ENCODE measurements at regions not wholly inside any gene's neighbourhood (a gene's known extent, or its start where the extent isn't known, plus 50 kb on each side); places are given as distances from the start of the nearest gene placed in this dataset.
A peak's percentile ranks its signal among the peaks of the same experiment; 100 is the strongest.

DNA sequence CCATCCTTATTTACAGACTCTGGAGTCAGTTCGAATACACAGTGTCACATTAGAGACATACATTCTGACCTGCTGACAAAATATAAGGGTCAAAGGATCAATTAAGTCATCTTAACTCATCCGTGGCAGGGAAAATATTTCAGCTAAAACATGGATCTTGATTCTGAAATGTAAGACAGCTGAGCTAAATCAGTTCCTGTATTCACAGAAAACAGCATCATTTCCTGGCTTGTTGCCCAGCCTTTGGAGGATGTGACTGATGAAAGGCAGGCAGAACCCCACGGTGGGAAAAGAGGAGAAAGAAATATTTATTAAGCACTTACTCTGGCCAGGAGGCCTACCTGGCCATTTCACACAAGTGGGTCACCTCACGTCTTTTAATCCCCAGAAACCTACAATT is 101.9 kb downstream of the GAS2L3 start:
- DNase-seq (ENCODE audit: low read depth), result peak; percentile 79

- DNase-seq (ENCODE audit: low read depth), result no peak
Observed at GRCh38 chr12:100681074-100681473, 107.6 kb downstream of the GAS2L3 start.

DNA sequence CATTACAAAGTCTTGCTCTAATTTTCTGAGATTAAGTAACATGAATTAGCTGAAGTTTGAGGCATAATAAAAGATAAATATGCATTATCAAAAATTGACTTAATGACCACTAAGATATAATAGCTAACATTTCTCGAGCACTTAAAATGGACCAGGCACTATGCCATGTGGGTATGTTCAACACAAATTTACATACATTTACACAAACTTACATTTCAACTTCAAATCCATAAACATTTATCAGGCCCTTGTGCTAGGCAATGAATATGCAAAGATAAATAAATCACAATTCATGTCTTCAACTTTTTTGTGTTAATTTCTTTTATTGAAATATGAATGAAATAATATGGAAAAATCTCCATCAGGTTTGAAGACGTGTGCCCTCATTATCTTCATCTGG is 108.7 kb downstream of the GAS2L3 start:
- DNase-seq (ENCODE audit: low read depth), result no peak

GRCh38 chr12:100687686-100688085 is 106.9 kb upstream of the ANO4 start:
- DNase-seq (ENCODE audit: low read depth), result no peak

DNA sequence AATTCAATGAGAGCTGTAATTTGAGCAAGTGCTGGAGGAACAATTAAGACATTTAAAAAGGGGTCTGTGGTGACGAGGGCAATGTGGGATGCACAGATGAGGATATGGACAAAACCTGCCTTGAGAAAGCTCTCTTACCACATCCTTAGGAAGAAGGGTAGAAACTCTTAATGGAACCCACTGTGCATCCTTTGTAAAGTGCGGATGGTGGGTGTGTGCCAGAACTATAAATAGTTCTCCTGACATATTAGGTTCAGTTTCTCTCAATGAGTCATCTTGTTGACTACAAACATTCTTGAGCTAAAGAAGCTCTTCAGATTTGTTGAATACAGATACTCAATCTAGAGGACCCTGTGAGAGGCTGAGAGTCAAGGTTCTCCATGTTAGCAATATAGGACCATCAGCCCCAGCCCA is 106.1 kb upstream of the ANO4 start:
- peak; percentile 33 for DNase-seq (ENCODE audit: low read depth)

- DNase-seq (ENCODE audit: low read depth), result no peak
Observed at GRCh38 chr12:100692502-100692901, 102.1 kb upstream of the ANO4 start.

GRCh38 chr12:100698518-100698917 is 96.1 kb upstream of the ANO4 start:
- no peak for DNase-seq (ENCODE audit: low read depth)

GRCh38 chr12:100699209-100699608 is 95.4 kb upstream of the ANO4 start:
- DNase-seq (ENCODE audit: low read depth), result no peak

DNA sequence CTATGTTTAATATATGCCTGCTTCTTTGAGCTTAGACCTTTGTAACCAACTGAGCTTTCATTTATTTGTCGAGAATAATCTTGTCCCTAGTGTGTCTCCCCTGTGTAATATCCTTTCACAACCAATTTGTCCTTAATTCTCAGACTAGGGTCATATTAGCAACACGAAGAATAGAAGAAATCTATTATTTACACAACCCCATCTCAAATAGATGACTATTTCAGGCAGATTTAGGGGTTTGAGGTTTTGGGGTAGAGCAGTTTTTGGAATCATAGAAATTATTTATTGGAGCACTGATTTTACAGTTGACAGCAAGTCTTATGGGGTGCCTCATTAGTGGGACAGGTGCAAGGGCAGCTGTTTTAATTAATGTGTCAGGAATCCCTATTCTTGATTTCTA is 91.2 kb upstream of the ANO4 start:
- no peak for DNase-seq (ENCODE audit: low read depth)

GRCh38 chr12:100703868-100704267 is 90.7 kb upstream of the ANO4 start:
- no peak for DNase-seq (ENCODE audit: low read depth)

- DNase-seq (ENCODE audit: low read depth), result peak; percentile 81
Observed at GRCh38 chr12:100706033-100706432, 88.5 kb upstream of the ANO4 start.

DNA sequence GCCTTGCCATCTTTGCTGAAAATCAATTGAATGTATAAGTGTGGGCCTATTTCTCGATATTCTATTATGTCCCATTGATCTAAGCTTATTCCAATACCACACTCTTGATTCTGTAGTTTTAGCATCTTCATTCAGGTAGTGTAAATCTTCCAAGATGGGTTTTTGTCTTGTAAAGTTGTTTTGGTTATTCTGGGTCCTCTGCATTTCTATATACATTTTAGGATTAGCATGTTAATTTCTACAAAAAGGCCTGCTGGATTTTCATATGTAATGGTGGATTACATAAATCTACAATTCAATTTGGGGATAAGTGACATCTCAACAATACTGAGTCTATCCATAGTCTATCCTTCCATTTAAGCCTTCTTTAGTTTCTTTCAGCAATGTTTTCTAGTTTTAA is 86.0 kb upstream of the ANO4 start:
- DNase-seq (ENCODE audit: low read depth), result no peak

GRCh38 chr12:100715976-100716944 is 78.3 kb upstream of the ANO4 start:
- DNase-seq (ENCODE audit: low read depth), result no peak

GRCh38 chr12:100716945-100717732 is 77.4 kb upstream of the ANO4 start:
- DNase-seq (ENCODE audit: low read depth), result peak; percentile 40

- DNase-seq (ENCODE audit: low read depth), result peak; percentile 22
Observed at GRCh38 chr12:100717733-100718067, 76.9 kb upstream of the ANO4 start.

GRCh38 chr12:100718187-100718586 is 76.4 kb upstream of the ANO4 start:
- DNase-seq (ENCODE audit: low read depth), result no peak

GRCh38 chr12:100720016-100720654 is 74.4 kb upstream of the ANO4 start:
- DNase-seq (ENCODE audit: low read depth), result no peak

GRCh38 chr12:100721169-100721568 is 73.4 kb upstream of the ANO4 start:
- peak; percentile 40 for DNase-seq (ENCODE audit: low read depth)

DNA sequence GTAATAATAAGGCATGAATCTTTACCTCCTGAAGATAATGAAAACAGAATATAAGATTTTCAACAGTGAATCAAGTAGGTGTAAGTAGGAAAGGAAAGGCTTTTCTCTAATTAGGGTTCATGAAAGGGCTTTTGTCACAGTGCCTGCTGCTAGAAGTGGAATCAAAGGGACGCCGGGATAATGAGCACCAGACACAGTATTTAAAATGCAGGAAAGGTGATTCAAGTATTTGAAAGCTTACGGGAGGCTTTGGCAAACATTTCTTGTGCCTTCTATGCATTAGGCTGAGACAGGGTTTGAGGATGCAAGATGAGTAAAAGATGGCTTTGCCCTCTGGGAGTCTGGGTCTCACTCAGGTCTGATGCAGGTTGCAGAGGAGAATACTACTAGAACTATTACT is 70.5 kb upstream of the ANO4 start:
- no peak for DNase-seq (ENCODE audit: low read depth)

GRCh38 chr12:100733817-100734593 is 60.6 kb upstream of the ANO4 start:
- DNase-seq (ENCODE audit: low read depth), result peak; percentile 64

DNA sequence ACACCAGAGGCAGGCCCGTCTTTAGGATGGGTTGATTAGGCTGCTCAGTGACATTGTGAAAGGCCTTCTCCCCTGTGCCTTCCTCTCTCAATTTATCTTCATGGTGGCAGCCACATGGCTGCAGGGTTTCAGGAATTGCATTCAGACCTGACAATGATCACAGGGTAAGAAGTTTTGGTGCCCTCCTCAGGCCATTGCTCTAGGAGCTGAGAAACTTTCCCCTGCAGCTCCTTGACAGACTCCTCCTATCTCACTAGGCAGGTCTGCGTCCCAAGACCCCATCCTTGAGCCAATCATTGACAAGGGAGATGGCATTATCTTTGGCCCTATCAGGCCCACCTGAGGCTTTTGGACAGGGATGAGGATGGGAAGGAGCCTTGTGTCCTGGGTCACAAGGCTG is 57.4 kb upstream of the ANO4 start:
- no peak for DNase-seq (ENCODE audit: low read depth)
